Kidney (tissue), 13 donors: ENCODE measurements at regions not wholly inside any gene's neighbourhood (a gene's known extent, or its start where the extent isn't known, plus 50 kb on each side); places are given as distances from the start of the nearest gene placed in this dataset.

Experiments used
- DNase-seq, 5 donors: peaks; one replicate each; pipeline ENCODE4 v3.0.0-alpha.2; 2013 to 2020
- FAIRE-seq: peaks from 2 replicates; lab custom pipeline; 2012; peaks lifted over from hg19 to GRCh38; lab: Jason Lieb, UNC
- H3K27ac ChIP-seq, 2 donors: one replicate each; pipeline ENCODE4 v1.7.0; 2013; ENCODE audit warnings: low read depth in 2 of 2, low read length in 2 of 2, inconsistent platforms in 1 of 2
- H3K27me3 ChIP-seq: one replicate; pipeline ENCODE4 v1.7.1; 2013; ENCODE audit warnings: low read length, inconsistent platforms; ENCODE audit not compliant: control insufficient read depth, insufficient read depth
- H3K36me3 ChIP-seq, 3 donors: one replicate each; pipeline versions ENCODE4 v1.7.0 to v1.7.1; 2013; ENCODE audit warnings: low read length in 3 of 3, control low read depth in 1 of 3, inconsistent platforms in 1 of 3; ENCODE audit not compliant: insufficient read depth in 3 of 3, control insufficient read depth in 2 of 3
- H3K4me1 ChIP-seq, 3 donors: one replicate each; pipeline versions ENCODE4 v1.7.0 to v1.7.1; 2013; ENCODE audit warnings: low read length in 3 of 3, inconsistent platforms in 1 of 3, low read depth in 1 of 3; ENCODE audit not compliant: control insufficient read depth in 2 of 3, insufficient read depth in 2 of 3
- H3K4me3 ChIP-seq, 3 donors: one replicate each; pipeline versions ENCODE4 v1.7.0 to v1.8.1; 2013; ENCODE audit warnings: low read length in 3 of 3, control low read depth in 1 of 3, inconsistent platforms in 1 of 3
- H3K9ac ChIP-seq, 3 donors: one replicate each; pipeline versions ENCODE4 v1.7.0 to v1.7.1; 2013; ENCODE audit warnings: low read length in 3 of 3, control low read depth in 1 of 3, inconsistent platforms in 1 of 3
- H3K9me3 ChIP-seq, 3 donors: one replicate each; pipeline versions ENCODE4 v1.7.0 to v1.7.1; 2013; ENCODE audit warnings: low read length in 3 of 3, control low read depth in 1 of 3, inconsistent platforms in 1 of 3; ENCODE audit not compliant: control insufficient read depth in 2 of 3, insufficient read depth in 1 of 3
- CTCF ChIP-seq: IDR thresholded peaks from 3 replicates; pipeline ENCODE4 v1.5.1; 2012; ENCODE audit warnings: mild to moderate bottlenecking, moderate library complexity, borderline replicate concordance; ENCODE audit not compliant: insufficient read depth; ENCODE audit errors: extremely low read depth
- intact Hi-C: fragments of 100-400 bp; cut with DNase I; formaldehyde crosslinking; loops from one replicate; pipeline ENCODE4 v1.11.1; 2022
- donor health status: control.
- donor health status: control.
- donor health status: control.
- donor health status: control.
- donor health status: control.
- donor health status: DM: yes; HTN: yes; CAD: no.
- donor health status: Normal renal cell carcinoma (clear cell type).

- no peak overlapping the region for H3K4me3 ChIP-seq
Measured at GRCh38 chr4:108483650-108484049, 136.7 kb upstream of the RPL34 start.

GRCh38 chr4:108483079-108483478 is 137.3 kb upstream of the RPL34 start:
- Histone ChIP-seq H3K36me3 (no peaks in the 10 kb centered on the region), H3K4me3 (no peak overlapping the region), H3K9me3 (no peaks in the 10 kb centered on the region), H3K27me3 (no peaks in the 10 kb centered on the region), H3K27ac (no peak overlapping the region), H3K9ac (no peak overlapping the region), H3K4me1 (no peaks in the 10 kb centered on the region)
- FAIRE-seq, result no peak
- intact Hi-C loops, result no loop called here
- TF ChIP-seq CTCF, result no peak
- DNase-seq, result no peak

More at GRCh38 chr4:108483650-108484049, 136.7 kb upstream of the RPL34 start:
- intact Hi-C loops, result no loop called here
- no peak overlapping the region for H3K27ac ChIP-seq
- no peaks in the 10 kb centered on the region for H3K4me1 ChIP-seq
- no peaks in the 10 kb centered on the region for H3K36me3 ChIP-seq
- no peaks in the 10 kb centered on the region for H3K27me3 ChIP-seq
- FAIRE-seq, result no peak
- no peak overlapping the region for H3K9ac ChIP-seq
- H3K9me3 ChIP-seq, result no peaks in the 10 kb centered on the region
- no peak for DNase-seq
- TF ChIP-seq CTCF, result no peak

DNA sequence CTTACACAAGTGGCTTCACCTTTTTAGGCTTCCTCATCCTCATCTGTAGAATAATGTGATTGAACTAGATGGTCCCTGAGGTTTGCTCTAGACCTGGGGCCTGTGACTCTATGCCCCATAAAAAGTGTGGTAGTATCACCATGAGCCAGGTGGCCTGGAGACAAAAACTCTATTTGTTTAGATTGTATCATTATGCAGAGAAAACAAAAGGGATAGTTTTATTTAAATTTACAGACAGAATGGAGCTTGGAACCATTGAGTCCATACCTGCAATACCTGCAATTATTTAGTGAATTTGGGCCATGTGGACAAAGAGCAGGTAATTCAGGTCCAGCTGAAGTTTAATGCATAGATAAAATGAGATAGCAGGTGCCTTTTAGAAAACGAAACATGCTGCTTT is 139.5 kb upstream of the RPL34 start:
- no peaks in the 10 kb centered on the region for H3K9me3 ChIP-seq
- H3K4me3 ChIP-seq, result no peak overlapping the region
- no peak overlapping the region for H3K27ac ChIP-seq
- DNase-seq (no peak), FAIRE-seq (no peak)
- no peak for TF ChIP-seq CTCF
- intact Hi-C loops, result no loop called here
- no peaks in the 10 kb centered on the region for H3K36me3 ChIP-seq
- no peaks in the 10 kb centered on the region for H3K27me3 ChIP-seq
- H3K9ac ChIP-seq, result no peak overlapping the region
- no peaks in the 10 kb centered on the region for H3K4me1 ChIP-seq

DNA sequence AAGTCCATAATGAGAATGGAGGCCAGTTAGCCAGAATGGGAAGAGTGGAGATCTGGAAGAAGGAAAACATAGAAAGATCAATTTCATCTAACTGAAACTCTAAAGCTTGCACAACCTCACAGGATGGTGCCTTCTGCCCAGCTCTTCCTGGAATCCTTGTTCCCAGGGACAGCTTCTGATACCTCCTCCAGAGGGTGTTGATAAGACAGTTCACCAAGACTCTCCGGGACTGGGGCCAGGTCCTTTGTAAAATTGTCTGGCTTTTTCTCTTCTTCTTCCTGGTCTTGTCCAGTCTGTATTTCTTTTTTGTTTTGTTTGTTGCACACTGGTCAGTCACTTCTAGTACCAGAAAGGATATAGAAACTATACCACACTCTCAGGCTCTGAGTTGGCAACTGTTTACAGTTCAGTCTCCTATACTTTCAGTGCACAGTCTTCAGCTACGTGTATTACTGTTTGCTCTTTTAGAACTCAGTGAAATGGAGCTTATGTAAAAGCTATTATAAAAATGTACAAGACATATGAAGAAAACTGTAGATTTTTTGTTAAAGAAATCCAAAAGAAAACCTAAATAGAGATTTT is 142.8 kb upstream of the RPL34 start:
- no peak overlapping the region for H3K27ac ChIP-seq
- no peak overlapping the region for H3K9ac ChIP-seq
- H3K4me1 ChIP-seq, result no peaks in the 10 kb centered on the region
- DNase-seq (no peak), FAIRE-seq (no peak)
- TF ChIP-seq CTCF, result no peak
- no peaks in the 10 kb centered on the region for H3K9me3 ChIP-seq
- no peaks in the 10 kb centered on the region for H3K27me3 ChIP-seq
- intact Hi-C loops, result no loop called here
- H3K4me3 ChIP-seq, result no peak overlapping the region
- H3K36me3 ChIP-seq, result no peaks in the 10 kb centered on the region
